ENCODE measurements at regions not wholly inside any gene's neighbourhood (a gene's known extent, or its start where the extent isn't known, plus 50 kb on each side); places are given as distances from the start of the nearest gene placed in this dataset.

- no peak overlapping the region for H3K9ac ChIP-seq (ENCODE audit: extremely low read depth, insufficient read length, low read length)
- DNase-seq, result no peak
- H3K23me2 ChIP-seq (ENCODE audit: insufficient read length, low read depth, low read length, poor library complexity, severe bottlenecking), result no peaks in the 10 kb centered on the region
- H2AK5ac ChIP-seq (ENCODE audit: insufficient read length, low read length), result no peak overlapping the region
- no peak for TF ChIP-seq CTCF (conservative IDR thresholded peaks at IDR 0.05)
- peaks cover 0 to 7% of the 10 kb centered on the region in 2 experiments; a peak in 1 of 4 replicates for H3K4me1 Mint-ChIP-seq
- H3T11ph ChIP-seq (ENCODE audit: low read length), result no peak overlapping the region
- H3K79me1 ChIP-seq (ENCODE audit: insufficient read depth, low read depth, low read length, poor library complexity, severe bottlenecking), result no peaks in the 10 kb centered on the region
- no peak overlapping the region for H4K91ac ChIP-seq (ENCODE audit: insufficient read length, low read depth, low read length)
- H3K56ac ChIP-seq (ENCODE audit: insufficient read length, low read depth, low read length), result no peak overlapping the region
- H3K4me2 ChIP-seq (ENCODE audit: insufficient read depth, insufficient read length, low read length), result no peak overlapping the region
- H3K27me3 ChIP-seq (ENCODE audit: insufficient read depth, low read length), result no peaks in the 10 kb centered on the region
- no peak overlapping the region for H4K5ac ChIP-seq (ENCODE audit: insufficient read length, low read depth, low read length)
- H3K36me3 Mint-ChIP-seq (ENCODE audit: insufficient read depth in 1 of 3, low read depth in 3 of 3), result peaks cover 0 to 3% (median 0%) of the 10 kb centered on the region in 3 experiments; a peak in 3 of 7 replicates
- no peaks in the 10 kb centered on the region; the same call in 1 of the 2 replicates for H3K27me3 Mint-ChIP-seq (ENCODE audit: low read depth)
- H3K4ac ChIP-seq (ENCODE audit: low read depth, low read length), result no peak overlapping the region
- H3K9me3 Mint-ChIP-seq, result peaks cover 56 to 57% of the 10 kb centered on the region in 2 experiments
- no peak overlapping the region for H2BK12ac ChIP-seq (ENCODE audit: insufficient read length, low read depth, low read length)
- H3K27ac ChIP-seq (ENCODE audit: insufficient read length, low read depth, low read length), result no peak overlapping the region
- no peak overlapping the region for H4K8ac ChIP-seq (replicated peaks; ENCODE audit: insufficient read length, low read depth, low read length)
- no peak overlapping the region for H3K4me3 Mint-ChIP-seq
- H3K79me2 ChIP-seq (ENCODE audit: insufficient read depth, low read length), result no peaks in the 10 kb centered on the region
- no peak overlapping the region for H2BK15ac ChIP-seq (ENCODE audit: low read depth, low read length)
- H3K27ac Mint-ChIP-seq, result no peak overlapping the region
- H2BK20ac ChIP-seq (ENCODE audit: low read depth, low read length, poor library complexity, severe bottlenecking), result no peak overlapping the region
- no peaks in the 10 kb centered on the region for H4K20me1 ChIP-seq (ENCODE audit: control insufficient read depth, insufficient read depth, insufficient read length)
- no peak overlapping the region for H3K23ac ChIP-seq (ENCODE audit: insufficient read length, low read depth, low read length)
- no peaks in the 10 kb centered on the region; the same call in 1 of the 2 replicates for H3K4me1 ChIP-seq (ENCODE audit: insufficient read depth, low read length)
- no peak overlapping the region for H2AFZ ChIP-seq (ENCODE audit: low read length)
- peaks cover 5% of the 10 kb centered on the region for H3K9me3 ChIP-seq (ENCODE audit: control insufficient read depth, low read depth, low read length)
- no peak overlapping the region for H3K14ac ChIP-seq (ENCODE audit: insufficient read depth, low read length)
- H2BK120ac ChIP-seq (ENCODE audit: low read depth, low read length, poor library complexity, severe bottlenecking), result no peak overlapping the region
- no CpG with 5 or more reads among the region's 1 CpG for WGBS (ENCODE audit: extremely low coverage, insufficient read length, low lambda C conversion rate)
- H2BK5ac ChIP-seq (ENCODE audit: insufficient read length, low read length), result no peak overlapping the region
- no peak overlapping the region for H3K18ac ChIP-seq (ENCODE audit: insufficient read length, low read depth, low read length)
Observed at GRCh38 chrX:14193547-14193946, 163.9 kb upstream of the GEMIN8 start.
